Eye (tissue), 1 donor: ENCODE measurements at regions not wholly inside any gene's neighbourhood (a gene's known extent, or its start where the extent isn't known, plus 50 kb on each side); places are given as distances from the start of the nearest gene placed in this dataset.
"Not testable (repeated sequence)": the region's sequence is repeated elsewhere in the genome, so short reads cannot be mapped to it uniquely, and the experiment has no call there.

Experiments
- DNase-seq: peaks from one replicate; pipeline ENCODE4 v3.0.0-alpha.2; 2015

DNA sequence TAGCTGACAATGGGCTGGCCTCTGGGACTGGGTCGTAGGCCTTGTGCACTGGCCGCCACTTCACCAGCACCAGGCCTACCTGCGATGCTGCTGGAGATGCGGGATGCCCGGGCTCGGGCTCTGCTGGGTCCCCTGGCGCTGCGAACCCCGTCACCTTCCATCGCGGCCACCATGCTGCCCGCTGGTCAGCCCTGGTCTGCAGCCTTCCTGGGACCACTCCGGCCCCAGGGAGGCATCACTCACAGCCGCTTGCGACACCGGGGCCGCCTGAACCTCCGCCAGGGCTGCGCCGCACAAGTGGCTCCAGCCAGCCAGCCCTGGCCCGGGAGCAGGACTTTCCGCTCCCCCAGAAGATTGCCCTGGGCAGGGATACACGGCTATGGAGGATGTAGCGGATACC lies 78.1 kb upstream of the ZNF337 start:
- DNase-seq = not testable (repeated sequence)

DNA sequence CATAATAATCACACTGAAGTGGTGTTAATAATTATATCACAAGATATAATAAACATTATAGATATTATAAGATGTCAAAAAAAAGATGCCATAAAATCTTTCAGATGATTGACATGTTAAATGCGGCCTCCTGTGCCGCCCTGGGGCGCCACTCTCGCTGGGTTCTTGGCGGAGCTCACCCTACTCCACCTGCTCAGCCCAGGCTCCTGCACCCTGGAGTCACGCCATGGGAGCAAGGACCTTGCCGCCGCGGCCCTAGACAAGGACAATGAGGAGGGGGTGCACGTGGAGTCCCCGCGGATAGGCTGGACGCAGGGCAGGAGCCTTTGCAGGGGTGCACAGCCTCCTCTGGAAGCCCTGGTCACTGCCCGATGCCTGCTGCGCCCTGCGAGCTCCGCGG lies 77.5 kb upstream of the ZNF337 start:
- not testable (repeated sequence) for DNase-seq

GRCh38 chr20:25772437-25772836 lies 75.8 kb upstream of the ZNF337 start:
- DNase-seq = not testable (repeated sequence)

DNA sequence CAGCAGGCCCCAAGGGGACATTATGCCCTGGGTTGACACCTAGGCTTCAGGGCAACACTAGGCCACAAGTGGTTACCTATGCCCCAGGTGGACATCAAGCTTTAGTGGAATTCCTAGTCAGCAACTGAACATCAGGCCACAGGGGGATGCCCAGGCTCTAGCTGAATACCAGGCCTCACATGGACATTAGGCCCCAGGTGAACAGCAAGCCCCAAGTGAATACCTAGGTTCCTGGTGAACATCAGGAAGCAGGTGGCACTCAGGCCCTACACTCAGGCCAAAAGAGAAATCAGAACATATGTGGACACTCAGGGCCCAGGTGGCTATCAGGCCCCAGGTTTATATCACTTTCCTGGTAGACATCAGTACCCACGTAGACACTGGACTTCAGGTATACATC lies 75.2 kb upstream of the ZNF337 start:
- DNase-seq = not testable (repeated sequence)

DNA sequence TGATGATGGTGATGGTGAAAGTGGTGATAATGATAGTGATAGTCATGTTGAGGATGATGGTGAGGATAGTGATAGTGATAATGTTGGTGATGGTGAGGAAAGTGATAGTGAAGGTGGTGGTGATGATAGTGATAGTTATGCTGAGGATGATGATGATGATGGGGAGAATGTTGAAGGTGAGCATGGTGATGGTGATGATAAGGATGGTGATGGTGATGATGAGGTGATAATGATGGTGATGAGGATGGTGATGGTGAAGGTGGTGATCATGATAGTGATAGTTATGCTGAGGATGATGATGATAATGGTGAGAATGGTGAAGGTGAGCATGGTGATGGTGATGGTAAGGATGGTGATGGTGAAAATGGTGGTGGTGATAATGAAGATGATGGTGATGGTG lies 64.9 kb upstream of the ZNF337 start:
- no peak for DNase-seq

- DNase-seq = not testable (repeated sequence)
These were observed 64.4 kb upstream of the ZNF337 start for GRCh38 chr20:25761046-25761445.

GRCh38 chr20:25750765-25751696 lies 54.4 kb upstream of the ZNF337 start:
- peak; percentile 78 for DNase-seq

DNA sequence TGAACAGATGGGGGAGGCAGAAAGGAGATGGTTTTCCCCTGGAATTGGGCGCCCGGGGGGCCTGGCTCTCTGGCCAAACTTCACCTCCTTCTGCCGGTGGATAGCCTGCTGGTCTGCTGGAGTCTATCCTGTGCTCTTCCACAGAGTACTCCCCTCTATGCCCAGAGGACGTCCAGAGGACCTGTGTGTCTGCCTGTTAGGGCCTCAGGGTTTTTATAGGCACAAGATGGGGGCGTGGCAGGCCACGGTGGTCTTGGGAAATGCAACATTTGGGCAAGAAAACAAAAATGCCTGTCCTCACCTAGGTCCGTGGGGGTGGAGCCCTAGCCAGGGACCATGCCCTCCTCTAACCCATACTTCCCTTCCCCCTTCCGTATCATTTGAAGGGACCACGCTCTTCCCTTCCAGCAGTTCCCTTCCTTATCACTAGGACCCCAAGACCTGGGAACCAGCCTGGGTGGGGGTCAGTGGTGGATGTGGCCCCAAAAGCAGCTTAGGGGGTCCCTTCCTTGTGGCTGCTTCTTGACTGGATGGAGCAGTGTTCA lies 53.6 kb upstream of the ZNF337 start:
- DNase-seq = no peak

DNA sequence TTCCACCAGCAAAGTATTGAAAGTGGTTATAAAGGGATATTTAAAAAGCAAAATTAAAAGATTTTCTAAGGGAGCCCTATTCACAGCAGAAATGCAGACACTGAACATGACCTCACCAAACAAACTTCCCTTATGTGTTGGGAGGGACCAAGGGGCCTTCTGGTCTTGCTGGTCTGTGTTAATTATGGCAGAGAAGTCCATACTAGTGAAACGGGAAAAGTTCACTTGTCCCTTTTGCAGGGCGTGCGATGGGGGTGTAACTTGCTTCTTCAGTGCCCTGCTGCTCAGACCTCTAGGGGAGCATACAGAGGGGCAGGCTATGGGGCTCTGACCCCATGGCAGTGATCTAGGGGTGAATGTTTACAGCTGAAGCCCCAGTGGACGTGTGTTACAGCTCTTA lies 53.0 kb upstream of the ZNF337 start:
- no peak for DNase-seq
